K562 (cell line): ENCODE measurements at regions not wholly inside any gene's neighbourhood (a gene's known extent, or its start where the extent isn't known, plus 50 kb on each side); places are given as distances from the start of the nearest gene placed in this dataset.

Source experiments
- CEBPB ChIP-seq: fragments of 450-650 bp; IDR thresholded peaks from 2 replicates; pipeline ENCODE4 v1.6.1; 2016; ENCODE audit warnings: missing genetic modification characterization, missing compliant biosample characterization
- CREM ChIP-seq: IDR thresholded peaks from 2 replicates; pipeline ENCODE4 v1.6.1; 2014; ENCODE audit warnings: antibody characterized with exemption, low read depth
- CTCF ChIP-seq, 3 experiments: IDR thresholded peaks in 2 of 3; conservative IDR thresholded peaks in 1 of 3; 2 replicates each; pipeline ENCODE4 v1.5.1; 2011 to 2012; ENCODE audit warnings: low read length in 3 of 3, mild to moderate bottlenecking in 3 of 3, control low read depth in 2 of 3, improper control_type of control experiment in 1 of 3, inconsistent platforms in 1 of 3, low read depth in 1 of 3, mixed read lengths in 1 of 3, moderate library complexity in 1 of 3; ENCODE audit not compliant: insufficient read depth in 2 of 3
- HMG20A ChIP-seq: fragments of 450-650 bp; formaldehyde crosslinking; conservative IDR thresholded peaks from 2 replicates; pipeline ENCODE4 v1.4.0; 2020; ENCODE audit warnings: mild to moderate bottlenecking, mixed read lengths
- MCM7 ChIP-seq, 2 experiments: fragments of 450-650 bp; IDR thresholded peaks; 2 replicates each; pipeline ENCODE4 v1.6.1; 2016 to 2018
- RBM14 ChIP-seq: fragments of 200-400 bp; formaldehyde crosslinking; IDR thresholded peaks from 2 replicates; pipeline ENCODE4 v1.6.1; 2018; ENCODE audit warnings: low read depth, mild to moderate bottlenecking, low read length, moderate library complexity, borderline replicate concordance; ENCODE audit not compliant: insufficient read depth
- ZNF274 ChIP-seq: IDR thresholded peaks from 2 replicates; pipeline ENCODE4 v1.6.1; 2011; ENCODE audit warnings: low read depth, mild to moderate bottlenecking, low read length, moderate library complexity, borderline replicate concordance

GRCh38 chrX:94831364-94831763 is 1157.4 kb downstream of the FAM133A start:
- no peak for TF ChIP-seq ZNF274
- TF ChIP-seq CTCF (IDR thresholded peaks at IDR 0.05 in 2 of 3, conservative IDR thresholded peaks at IDR 0.05 in 1 of 3; ENCODE audit: insufficient read depth in 2 of 3, low read depth in 1 of 3, low read length in 3 of 3) = no peak
- TF ChIP-seq MCM7 (IDR thresholded peaks at IDR 0.05) = no peak
- TF ChIP-seq CREM = no peak
- no peak for TF ChIP-seq CEBPB (tag)
- TF ChIP-seq HMG20A (CRISPR knock-in tag) = no peak
- TF ChIP-seq RBM14 = no peak
